ENCODE measurements at regions not wholly inside any gene's neighbourhood (a gene's known extent, or its start where the extent isn't known, plus 50 kb on each side); places are given as distances from the start of the nearest gene placed in this dataset.

DNA sequence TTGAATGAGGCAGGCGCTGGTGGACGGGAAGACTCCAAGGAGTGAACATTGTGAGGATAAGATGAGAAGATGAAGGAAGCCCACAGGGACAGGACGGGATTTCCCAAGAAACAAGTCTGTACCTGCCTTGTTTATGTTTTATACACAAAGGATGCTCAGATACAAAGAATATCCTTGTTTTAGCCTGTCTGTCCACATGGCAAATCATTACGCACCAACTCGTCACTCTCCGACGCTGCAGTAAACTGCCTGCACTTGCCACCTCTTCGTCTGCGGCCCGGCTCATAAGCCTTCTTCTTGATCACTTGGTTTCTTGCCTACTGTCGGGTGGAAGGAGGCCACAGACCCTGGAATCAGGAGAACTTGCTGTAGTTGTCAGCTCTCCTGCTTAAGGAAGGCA lies 85.4 kb downstream of the CD83 start:
- DNase-seq (ENCODE audit: low read depth in 2 of 2): no peak
- no peaks in the 10 kb centered on the region for H3K27me3 ChIP-seq (ENCODE audit: control insufficient read depth, insufficient read depth, low read length)
- no peak overlapping the region for H3K4me2 ChIP-seq (ENCODE audit: extremely low read depth, insufficient read depth, low read length)
- no peaks in the 10 kb centered on the region for H4K20me1 ChIP-seq (ENCODE audit: control insufficient read depth, extremely low read depth, insufficient read depth, low read length)
- H3K9me3 ChIP-seq (ENCODE audit: control insufficient read depth, insufficient read depth, low read depth, low read length): no peaks in the 10 kb centered on the region
- no peaks in the 10 kb centered on the region for H3K4me1 ChIP-seq (ENCODE audit: control insufficient read depth, extremely low read depth, insufficient read depth, low read length)
- TF ChIP-seq EZH2 (IDR thresholded peaks at IDR 0.05; ENCODE audit: low read length, missing control alignments): no peak
- TF ChIP-seq, protein P1, sequence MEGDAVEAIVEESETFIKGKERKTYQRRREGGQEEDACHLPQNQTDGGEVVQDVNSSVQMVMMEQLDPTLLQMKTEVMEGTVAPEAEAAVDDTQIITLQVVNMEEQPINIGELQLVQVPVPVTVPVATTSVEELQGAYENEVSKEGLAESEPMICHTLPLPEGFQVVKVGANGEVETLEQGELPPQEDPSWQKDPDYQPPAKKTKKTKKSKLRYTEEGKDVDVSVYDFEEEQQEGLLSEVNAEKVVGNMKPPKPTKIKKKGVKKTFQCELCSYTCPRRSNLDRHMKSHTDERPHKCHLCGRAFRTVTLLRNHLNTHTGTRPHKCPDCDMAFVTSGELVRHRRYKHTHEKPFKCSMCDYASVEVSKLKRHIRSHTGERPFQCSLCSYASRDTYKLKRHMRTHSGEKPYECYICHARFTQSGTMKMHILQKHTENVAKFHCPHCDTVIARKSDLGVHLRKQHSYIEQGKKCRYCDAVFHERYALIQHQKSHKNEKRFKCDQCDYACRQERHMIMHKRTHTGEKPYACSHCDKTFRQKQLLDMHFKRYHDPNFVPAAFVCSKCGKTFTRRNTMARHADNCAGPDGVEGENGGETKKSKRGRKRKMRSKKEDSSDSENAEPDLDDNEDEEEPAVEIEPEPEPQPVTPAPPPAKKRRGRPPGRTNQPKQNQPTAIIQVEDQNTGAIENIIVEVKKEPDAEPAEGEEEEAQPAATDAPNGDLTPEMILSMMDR (conservative IDR thresholded peaks at IDR 0.05 in 1 of 2, IDR thresholded peaks at IDR 0.05 in 1 of 2; ENCODE audit: low read depth in 1 of 2, low read length in 2 of 2): no peak
- no peak overlapping the region for H3K9ac ChIP-seq (ENCODE audit: insufficient read depth, low read length)
- no peak overlapping the region for H3K27ac ChIP-seq (ENCODE audit: insufficient read depth, low read length)
- no peak overlapping the region for H3K4me3 ChIP-seq (replicated peaks in 1 of 4; ENCODE audit: control extremely low read depth in 1 of 4, insufficient read depth in 1 of 4, low read depth in 3 of 4, low read length in 4 of 4)
- no peaks in the 10 kb centered on the region for H3K36me3 ChIP-seq (ENCODE audit: control insufficient read depth, insufficient read depth, low read length)
- no peak overlapping the region for H2AFZ ChIP-seq (ENCODE audit: low read length)
- H3K79me2 ChIP-seq (ENCODE audit: control insufficient read depth, insufficient read depth, low read length): no peaks in the 10 kb centered on the region

DNA sequence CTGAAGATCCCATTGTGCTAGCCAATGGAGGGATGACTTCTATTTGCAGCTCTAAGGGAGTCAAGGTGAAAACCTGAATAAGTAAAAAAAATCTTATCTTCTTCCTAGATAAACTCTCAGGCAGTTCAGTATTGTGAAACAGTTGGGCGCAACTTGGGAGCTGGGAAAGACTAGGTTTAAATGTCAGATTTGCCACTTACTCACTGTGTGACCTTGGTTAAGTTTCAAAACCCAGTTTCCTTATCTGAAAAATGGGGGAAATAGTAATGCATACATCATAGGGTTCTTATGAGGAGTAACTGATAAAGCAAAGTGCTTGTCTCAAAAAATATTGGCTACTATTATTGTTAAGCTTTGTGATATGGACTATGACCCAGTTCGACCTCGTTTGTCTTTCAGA lies 88.8 kb downstream of the CD83 start:
- H3K27ac ChIP-seq (ENCODE audit: insufficient read depth, low read length): no peak overlapping the region
- DNase-seq (ENCODE audit: low read depth in 2 of 2): no peak
- no peaks in the 10 kb centered on the region for H3K36me3 ChIP-seq (ENCODE audit: control insufficient read depth, insufficient read depth, low read length)
- no peaks in the 10 kb centered on the region for H3K27me3 ChIP-seq (ENCODE audit: control insufficient read depth, insufficient read depth, low read length)
- TF ChIP-seq, protein P1 (conservative IDR thresholded peaks at IDR 0.05 in 1 of 2, IDR thresholded peaks at IDR 0.05 in 1 of 2; ENCODE audit: low read depth in 1 of 2, low read length in 2 of 2): no peak
- TF ChIP-seq EZH2 (IDR thresholded peaks at IDR 0.05; ENCODE audit: low read length, missing control alignments): no peak
- H4K20me1 ChIP-seq (ENCODE audit: control insufficient read depth, extremely low read depth, insufficient read depth, low read length): no peaks in the 10 kb centered on the region
- H3K79me2 ChIP-seq (ENCODE audit: control insufficient read depth, insufficient read depth, low read length): no peaks in the 10 kb centered on the region
- no peak overlapping the region for H2AFZ ChIP-seq (ENCODE audit: low read length)
- no peak overlapping the region for H3K4me2 ChIP-seq (ENCODE audit: extremely low read depth, insufficient read depth, low read length)
- H3K4me1 ChIP-seq (ENCODE audit: control insufficient read depth, extremely low read depth, insufficient read depth, low read length): no peaks in the 10 kb centered on the region
- no peak overlapping the region for H3K9ac ChIP-seq (ENCODE audit: insufficient read depth, low read length)
- H3K4me3 ChIP-seq (replicated peaks in 1 of 4; ENCODE audit: control extremely low read depth in 1 of 4, insufficient read depth in 1 of 4, low read depth in 3 of 4, low read length in 4 of 4): no peak overlapping the region
- H3K9me3 ChIP-seq (ENCODE audit: control insufficient read depth, insufficient read depth, low read depth, low read length): no peaks in the 10 kb centered on the region

DNA sequence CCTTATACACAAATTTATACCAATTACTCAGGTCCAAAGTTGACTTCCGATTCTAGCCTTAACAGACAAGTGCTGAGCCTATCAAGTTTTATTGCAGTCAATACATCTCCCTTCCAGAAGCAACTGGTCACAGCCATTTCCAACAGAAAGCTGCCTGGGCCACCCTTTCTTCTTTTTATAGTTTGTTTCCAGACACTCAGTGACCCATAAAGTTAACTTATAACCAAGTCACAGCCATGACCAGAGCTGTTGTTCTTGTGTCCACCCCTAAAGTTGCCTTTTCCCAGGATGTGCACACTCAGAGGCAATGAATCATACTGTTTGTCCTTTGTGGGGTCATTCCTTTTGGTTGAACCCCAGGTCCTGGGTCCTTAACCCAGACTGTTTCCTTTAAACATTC lies 89.9 kb downstream of the CD83 start:
- no peak overlapping the region for H3K27ac ChIP-seq (ENCODE audit: insufficient read depth, low read length)
- DNase-seq (ENCODE audit: low read depth in 2 of 2): no peak
- no peak overlapping the region for H3K4me2 ChIP-seq (ENCODE audit: extremely low read depth, insufficient read depth, low read length)
- no peaks in the 10 kb centered on the region for H3K27me3 ChIP-seq (ENCODE audit: control insufficient read depth, insufficient read depth, low read length)
- TF ChIP-seq, protein P1 (conservative IDR thresholded peaks at IDR 0.05 in 1 of 2, IDR thresholded peaks at IDR 0.05 in 1 of 2; ENCODE audit: low read depth in 1 of 2, low read length in 2 of 2): no peak
- TF ChIP-seq EZH2 (IDR thresholded peaks at IDR 0.05; ENCODE audit: low read length, missing control alignments): no peak
- H3K9ac ChIP-seq (ENCODE audit: insufficient read depth, low read length): no peak overlapping the region
- H3K36me3 ChIP-seq (ENCODE audit: control insufficient read depth, insufficient read depth, low read length): no peaks in the 10 kb centered on the region
- no peaks in the 10 kb centered on the region for H3K79me2 ChIP-seq (ENCODE audit: control insufficient read depth, insufficient read depth, low read length)
- H4K20me1 ChIP-seq (ENCODE audit: control insufficient read depth, extremely low read depth, insufficient read depth, low read length): no peaks in the 10 kb centered on the region
- no peaks in the 10 kb centered on the region for H3K9me3 ChIP-seq (ENCODE audit: control insufficient read depth, insufficient read depth, low read depth, low read length)
- H3K4me3 ChIP-seq (replicated peaks in 1 of 4; ENCODE audit: control extremely low read depth in 1 of 4, insufficient read depth in 1 of 4, low read depth in 3 of 4, low read length in 4 of 4): no peak overlapping the region
- no peaks in the 10 kb centered on the region for H3K4me1 ChIP-seq (ENCODE audit: control insufficient read depth, extremely low read depth, insufficient read depth, low read length)
- no peak overlapping the region for H2AFZ ChIP-seq (ENCODE audit: low read length)
